ENCODE measurements at regions not wholly inside any gene's neighbourhood (a gene's known extent, or its start where the extent isn't known, plus 50 kb on each side); places are given as distances from the start of the nearest gene placed in this dataset.

DNA sequence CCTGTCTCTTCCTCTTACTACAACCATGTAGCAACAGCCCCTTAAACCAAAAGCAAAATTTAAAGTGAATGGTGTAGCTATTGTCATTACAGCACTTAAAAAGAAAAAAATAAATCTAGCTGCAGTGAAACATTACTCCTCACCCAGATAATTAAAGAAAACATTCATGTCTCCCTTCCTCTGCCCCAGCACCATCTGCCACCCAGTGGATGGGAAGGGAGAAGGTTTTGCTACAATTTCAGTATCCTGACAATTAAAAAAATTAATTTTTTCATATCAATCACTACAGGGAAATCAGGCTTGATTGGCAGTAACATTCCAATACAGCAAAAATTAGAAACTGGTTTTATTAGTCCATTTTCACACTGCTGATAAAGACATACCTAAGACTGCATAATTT lies 147.4 kb upstream of the PUM3 start:
- DNase-seq (ENCODE audit: low read depth in 2 of 2), result no peak

DNA sequence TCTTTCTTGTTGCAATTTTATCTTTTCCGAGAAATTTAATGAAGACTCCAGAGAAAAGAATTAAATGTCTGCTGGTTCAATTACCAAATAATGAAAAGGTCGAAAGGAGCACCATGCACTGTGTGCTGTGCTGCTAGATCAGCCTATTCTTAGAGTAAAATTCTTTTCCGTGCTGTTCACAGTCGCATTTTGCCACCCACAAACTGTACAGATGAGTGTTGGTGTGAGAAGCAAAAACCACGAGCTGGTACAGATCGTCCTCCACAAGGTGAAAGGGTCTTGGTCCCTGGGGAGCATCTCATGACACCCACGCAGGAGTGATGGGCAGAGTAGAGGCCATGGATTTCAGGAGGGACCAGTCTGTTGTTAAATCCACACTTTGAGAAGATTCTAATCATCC lies 143.8 kb upstream of the PUM3 start:
- DNase-seq (ENCODE audit: low read depth in 2 of 2), result no peak

DNA sequence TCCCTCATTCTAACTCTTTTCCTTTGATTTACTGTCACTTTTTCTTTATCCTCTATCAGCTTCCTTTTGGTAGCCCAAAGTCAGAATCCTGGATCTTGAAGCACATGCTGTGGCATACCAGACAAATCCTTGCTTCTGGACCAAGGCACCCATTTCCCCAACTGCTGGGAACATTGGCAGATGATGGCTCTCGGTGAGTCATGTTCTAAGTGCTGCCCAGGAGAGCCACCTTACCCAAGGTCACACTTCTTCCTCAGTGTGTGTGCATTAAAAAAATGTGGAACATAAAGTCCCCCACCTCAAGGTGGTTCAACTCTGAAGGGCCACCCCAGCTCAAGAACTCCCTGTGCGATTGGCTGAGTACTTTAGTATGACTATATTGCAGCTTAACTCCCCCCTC lies 141.4 kb upstream of the PUM3 start:
- no peak for DNase-seq (ENCODE audit: low read depth in 2 of 2)

DNA sequence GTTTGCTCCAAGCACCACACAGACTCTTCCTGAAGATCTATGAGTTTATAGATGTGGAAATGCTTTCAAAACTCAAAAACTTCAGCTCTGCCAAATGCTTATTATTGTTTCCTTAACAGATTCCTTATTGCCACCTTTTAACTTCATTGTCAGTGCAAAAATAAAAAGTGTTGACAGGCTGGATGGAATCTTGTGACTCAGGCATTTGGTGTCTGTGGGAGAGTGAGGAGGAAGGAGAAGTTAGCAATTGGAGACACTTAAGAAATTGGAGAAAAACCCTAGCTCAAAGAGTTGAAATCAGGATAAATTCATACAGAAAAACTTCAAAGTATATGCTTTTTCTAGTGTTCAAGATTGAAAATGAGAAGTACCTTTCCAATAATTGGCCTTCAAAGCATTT lies 140.6 kb upstream of the PUM3 start:
- DNase-seq (ENCODE audit: low read depth in 2 of 2), result no peak

DNA sequence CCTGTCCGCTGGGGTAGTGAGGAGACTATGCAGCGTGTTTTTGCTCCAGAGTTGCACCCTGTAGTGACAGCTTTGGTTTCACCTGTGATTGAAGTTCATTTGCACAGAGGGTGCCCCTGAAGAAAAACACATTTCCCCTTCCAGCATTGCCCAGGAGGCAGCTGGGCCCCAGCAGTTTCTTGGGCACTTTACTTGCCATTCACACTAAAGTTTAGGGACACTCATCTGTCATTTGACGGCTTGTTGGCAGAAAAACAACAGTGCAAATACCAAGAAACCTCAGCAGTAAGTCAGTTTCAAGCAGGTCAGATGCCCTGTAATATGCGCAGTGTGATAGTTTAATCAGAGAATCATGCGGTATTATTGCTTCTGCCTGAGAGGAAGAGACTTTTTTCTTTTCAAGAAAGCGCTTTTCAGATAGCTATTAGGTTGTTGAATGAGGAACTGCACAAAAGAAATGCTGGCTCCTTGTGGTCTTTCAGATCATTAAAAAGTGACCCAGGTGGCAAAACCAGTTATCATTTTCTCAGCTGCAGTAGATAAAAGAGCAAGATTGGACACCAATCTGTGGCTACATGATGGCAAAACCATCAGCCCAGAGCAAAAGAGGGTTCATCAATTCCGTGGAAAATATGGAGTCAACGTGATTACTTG lies 136.2 kb upstream of the PUM3 start:
- no peak for DNase-seq (ENCODE audit: low read depth in 2 of 2)

DNA sequence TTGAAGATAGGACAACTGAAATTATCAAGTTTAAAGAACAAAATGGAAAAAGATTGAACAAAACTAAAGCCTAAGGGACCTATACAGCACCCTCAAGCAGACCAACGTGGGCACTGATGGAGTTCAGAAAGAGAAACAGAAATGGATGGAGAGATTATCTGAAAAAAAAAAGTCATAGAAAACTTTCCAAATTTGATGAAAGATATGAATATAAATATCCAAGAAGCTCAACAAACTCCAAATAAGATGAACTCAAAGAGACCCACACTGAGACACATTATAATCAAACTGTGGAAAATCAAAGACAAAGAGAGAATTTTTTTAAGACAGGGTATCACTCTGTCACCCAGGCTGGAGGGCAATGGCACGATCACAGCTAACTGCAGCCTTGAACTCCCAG lies 128.6 kb upstream of the PUM3 start:
- no peak for DNase-seq (ENCODE audit: low read depth in 2 of 2)

DNA sequence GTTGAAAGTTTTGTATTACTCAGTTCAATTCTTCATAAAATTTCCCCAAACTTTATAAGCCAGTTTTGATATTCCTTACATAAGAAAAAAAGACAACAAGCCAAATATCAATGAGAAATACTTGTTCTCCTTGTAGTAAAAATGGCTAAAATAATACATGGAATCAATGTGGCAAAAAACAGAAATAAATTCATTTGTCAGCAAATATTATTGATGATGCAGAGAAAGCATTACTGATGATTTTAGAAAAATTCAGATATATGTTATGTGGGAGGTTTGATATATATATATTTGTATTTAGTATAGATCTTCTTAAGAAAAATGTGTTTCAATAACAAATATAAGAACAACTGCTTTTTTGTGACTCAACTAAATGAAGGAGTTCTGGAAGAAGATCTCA lies 127.0 kb upstream of the PUM3 start:
- DNase-seq (ENCODE audit: low read depth in 2 of 2), result no peak

DNA sequence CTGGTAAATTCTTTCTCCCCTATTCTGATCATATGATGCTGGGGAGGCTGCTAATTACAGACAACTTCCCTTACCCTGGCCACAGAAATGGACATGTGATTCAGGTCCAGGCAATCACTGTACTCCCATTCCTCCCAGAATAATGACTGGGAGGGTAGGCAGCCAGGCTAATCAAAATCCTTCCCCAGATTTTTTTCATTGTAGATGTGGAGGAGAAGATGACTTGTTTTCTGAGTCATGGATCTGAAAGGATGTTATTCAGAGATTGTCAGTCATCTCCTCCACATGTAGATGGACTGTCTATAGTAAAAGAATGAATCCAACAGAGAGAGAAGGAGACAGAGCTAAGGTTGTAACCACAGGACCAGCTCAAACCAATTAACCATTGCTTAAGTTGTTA lies 123.9 kb upstream of the PUM3 start:
- no peak for DNase-seq (ENCODE audit: low read depth in 2 of 2)

DNA sequence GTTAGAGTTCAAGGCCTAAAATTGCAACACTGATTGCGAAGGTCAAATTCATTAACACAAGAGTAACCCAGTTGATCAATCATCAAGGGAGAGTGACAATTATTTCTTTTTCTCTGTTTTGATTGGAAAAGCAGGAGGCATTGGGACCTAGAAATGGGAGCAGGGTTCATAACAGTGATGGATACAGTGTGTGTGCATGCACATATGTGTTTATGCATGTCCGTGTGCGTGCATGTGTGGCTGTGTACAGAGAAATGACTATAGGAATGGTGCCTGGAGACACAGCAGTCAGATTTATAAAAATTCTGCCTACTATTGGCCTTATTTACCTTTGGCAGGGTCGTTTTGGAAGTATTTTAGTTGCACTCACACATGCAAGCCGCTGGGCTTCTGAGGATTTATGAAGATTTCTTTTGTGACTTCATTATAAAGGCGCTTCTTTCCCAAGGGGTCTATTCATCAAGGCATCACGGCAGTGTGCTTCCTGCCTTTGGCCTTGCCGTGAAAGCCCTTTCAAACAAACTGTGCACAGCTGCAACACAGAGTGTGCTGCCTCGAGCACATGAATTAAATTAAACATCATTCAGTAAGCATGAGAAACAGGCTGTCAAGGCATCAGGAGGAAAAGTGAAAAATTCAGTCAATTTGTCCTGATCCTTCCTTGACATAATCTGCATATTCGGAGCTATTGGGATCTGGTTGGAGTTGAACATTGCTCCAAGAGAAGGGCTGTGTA lies 122.8 kb upstream of the PUM3 start:
- no peak for DNase-seq (ENCODE audit: low read depth in 2 of 2)

DNA sequence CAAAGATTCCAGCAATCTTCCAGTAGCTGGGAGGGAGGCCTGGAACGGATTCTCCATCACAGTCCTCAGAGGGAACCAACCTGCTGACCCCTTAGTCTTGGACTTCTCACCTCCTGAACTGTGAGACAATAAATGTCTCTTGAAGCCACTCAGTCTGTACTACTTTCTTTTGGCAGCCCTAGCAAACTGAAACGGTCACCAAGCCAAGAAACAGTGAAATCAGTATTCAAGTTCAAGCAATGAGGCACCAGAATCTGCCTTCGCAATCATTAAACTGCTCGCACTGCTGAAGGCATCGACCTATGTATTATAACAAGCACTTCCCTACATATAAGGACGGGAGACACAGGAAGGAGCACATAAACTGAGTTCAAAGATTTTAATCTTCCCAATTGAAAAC lies 120.6 kb upstream of the PUM3 start:
- no peak for DNase-seq (ENCODE audit: low read depth in 2 of 2)

DNA sequence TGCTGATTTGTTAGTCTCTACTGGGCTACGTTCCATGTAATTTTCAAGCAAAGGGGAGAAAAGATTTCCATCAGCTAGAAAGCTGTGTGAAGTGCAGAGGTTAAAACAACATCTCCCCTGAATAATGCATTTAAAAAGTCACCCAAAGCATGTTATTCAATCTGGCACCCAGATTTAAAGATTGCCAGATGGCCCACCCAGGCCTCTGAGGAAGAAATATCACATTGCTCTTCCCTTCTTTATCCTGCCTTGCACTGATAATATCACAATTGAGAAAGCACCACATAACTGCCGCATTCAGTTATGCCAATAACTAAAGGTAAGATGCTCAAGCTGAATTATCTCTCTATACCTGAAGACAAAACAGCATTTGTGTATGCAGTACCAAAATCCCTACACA lies 119.4 kb upstream of the PUM3 start:
- DNase-seq (ENCODE audit: low read depth in 2 of 2), result no peak

DNA sequence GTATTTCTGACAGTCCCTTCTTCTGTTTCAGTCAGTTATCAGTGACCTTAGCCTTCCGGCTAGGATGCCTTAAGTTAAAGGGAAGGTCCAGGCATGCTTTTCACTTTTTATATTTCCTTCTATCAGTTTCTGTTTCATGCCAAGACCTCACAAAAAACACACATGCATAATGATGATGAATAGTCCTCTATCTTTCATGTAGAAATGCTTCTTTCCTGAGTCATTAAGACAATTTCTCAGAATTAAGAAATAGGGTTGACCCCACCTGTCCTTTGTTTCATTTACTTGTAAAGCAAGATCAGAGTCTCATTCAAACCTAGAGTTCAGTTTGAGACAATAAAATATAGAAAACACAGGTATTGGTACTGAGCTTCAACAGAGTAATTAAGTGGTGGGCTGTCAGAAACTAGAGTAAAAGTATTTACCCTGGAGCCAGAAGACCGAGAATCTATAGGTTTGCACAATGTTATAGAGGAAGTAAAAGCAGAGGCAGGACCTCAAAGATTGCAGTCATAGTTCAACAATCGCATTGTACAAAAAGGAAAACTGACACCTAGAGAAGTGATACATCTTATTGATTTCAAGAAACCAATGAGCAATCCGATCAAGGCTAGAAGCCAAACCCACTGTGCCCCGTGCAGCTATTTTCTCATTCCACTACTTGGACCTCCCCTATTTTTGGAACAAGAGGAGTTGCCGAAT lies 118.7 kb upstream of the PUM3 start:
- no peak for DNase-seq (ENCODE audit: low read depth in 2 of 2)

DNA sequence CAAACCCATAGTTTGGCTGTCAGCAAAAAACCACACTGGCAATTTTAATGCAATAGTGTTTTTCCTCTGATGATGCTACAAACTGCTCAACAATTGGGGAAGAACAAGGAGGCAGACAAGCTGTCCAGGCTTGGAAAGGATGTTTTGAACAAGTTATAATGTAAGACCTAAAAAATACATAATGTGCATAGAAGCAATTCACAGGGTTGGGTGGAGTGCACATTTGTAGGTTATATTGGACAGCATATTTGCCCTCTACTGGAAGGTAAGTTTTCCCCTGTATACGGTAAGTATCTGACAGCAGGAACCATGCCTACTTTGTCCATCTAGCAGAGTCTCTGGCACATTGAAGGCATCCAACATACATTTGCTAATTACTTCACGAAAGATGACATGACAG lies 114.3 kb upstream of the PUM3 start:
- DNase-seq (ENCODE audit: low read depth in 2 of 2), result no peak

DNA sequence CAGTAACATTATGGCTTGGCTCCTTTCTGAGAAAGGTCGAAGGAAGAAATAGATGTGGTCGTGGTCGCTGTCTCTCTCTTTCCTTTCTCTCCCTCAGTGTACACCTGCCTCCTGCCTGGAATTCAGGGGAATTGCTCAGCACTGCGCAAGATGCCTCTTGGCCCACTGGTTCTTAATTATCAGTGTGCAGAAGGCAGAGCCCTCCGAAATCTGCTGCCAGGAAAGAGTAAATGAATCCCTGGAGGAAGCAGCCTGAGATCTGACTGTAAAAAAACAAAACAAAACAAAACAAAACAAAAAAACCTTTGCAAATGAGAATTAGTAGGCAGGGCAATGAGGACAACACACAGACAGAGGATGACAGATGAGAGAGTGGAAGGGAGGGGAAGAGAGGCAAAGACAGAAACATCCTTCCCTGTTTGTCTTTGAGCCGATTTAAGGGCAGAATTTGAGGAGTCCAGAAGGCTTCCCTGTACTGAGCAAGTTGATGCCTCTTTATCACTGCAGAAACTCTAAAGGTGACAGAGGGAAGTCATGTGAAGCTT lies 113.8 kb upstream of the PUM3 start:
- DNase-seq (ENCODE audit: low read depth in 2 of 2), result no peak

DNA sequence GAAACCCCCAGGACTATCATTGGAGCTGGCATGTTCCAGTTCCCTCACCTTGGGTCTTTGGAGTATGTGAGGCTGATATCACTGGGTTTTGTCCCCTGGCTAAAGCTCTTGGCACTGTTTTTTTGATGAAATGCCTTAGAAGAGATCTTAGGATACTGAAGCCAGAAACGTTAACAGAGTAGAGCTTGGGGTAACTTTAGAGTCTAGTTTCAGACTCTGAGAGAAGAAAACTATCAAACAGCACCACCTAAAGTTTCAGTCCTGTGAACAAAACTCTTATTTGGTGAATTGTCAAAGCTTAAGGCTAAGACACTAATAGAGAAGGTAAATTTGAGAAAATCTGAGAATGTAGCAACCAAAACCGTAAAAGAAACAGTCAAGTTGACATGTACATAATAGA lies 111.7 kb upstream of the PUM3 start:
- DNase-seq (ENCODE audit: low read depth in 2 of 2), result no peak

DNA sequence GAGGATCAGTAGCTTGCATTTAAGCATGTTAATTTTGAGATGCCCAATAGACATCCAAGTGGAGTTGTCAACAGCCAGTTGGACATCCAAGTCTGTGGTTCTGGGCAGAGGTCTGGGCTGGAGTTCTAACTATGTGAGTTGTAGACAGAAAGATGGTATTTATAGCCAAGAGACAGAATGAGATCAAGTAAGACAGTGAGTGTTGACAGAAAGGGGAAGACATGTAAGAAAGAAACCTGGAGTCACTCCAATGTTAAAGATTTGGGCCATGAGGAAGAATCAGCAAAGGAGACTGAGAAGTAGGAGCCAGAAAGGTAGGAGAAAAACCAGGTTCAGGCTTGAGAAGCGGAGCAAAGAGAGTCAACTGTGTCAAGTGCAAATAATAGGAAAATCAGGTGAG lies 95.5 kb upstream of the PUM3 start:
- DNase-seq (ENCODE audit: low read depth in 2 of 2), result no peak

DNA sequence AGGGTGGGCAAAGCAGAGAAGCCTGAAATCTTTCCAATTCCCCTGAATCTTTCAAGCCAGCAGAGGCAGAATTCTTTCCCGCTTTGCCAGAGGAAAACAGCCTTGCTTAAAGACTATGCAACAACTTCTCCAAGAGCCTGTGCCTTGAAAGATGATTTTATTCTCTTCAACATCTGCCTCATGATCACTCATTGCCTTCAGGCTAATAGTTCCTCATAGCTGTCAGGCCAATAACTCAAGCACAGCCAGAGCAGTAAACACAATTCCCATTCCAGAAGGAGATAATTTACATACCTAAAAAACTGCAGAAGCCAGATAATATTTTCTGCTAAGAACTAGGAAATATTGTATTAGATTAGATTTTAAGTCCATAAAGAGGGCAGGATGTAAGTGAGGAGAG lies 92.3 kb upstream of the PUM3 start:
- no peak for DNase-seq (ENCODE audit: low read depth in 2 of 2)

DNA sequence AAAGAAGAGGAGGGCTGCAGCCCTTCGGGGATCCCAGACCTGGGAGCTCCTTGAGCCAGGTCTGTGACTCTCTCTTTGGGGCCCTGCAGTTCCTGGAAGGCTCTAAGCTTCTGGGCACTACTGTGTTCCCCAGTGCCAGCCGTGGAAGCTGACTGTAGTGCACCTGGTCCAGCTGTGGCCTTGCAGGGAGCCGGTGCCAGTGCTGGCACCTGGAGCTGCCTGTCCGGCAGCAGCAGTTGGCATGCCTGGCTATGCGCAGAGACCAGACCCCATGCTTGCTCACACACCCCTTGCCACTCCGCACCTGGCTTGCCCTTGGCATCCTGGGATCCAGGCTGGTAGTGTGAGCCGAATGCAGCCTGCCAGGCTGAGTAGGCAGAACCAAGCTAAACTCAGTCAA lies 91.0 kb upstream of the PUM3 start:
- no peak for DNase-seq (ENCODE audit: low read depth in 2 of 2)

DNA sequence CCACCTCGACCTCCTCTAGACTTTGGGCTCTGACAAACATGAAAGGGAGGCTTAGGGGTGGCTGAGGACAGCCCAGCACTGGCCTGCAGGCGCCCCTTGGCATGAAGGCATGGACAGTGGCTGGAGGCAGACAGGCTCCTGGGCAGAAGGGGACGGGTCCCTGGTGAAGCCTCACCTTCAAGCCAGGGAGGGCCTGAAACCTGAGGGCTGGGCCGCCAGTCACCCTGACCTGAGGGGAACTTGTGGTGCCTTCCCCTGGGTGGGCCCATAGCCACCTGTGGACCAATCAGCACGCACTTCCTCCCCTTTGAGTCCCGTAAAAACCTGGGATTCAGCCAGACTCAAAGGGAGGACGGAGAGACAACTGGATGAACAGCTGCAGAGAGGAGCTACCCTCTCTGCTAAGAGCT lies 90.4 kb upstream of the PUM3 start:
- DNase-seq (ENCODE audit: low read depth in 2 of 2), result no peak

DNA sequence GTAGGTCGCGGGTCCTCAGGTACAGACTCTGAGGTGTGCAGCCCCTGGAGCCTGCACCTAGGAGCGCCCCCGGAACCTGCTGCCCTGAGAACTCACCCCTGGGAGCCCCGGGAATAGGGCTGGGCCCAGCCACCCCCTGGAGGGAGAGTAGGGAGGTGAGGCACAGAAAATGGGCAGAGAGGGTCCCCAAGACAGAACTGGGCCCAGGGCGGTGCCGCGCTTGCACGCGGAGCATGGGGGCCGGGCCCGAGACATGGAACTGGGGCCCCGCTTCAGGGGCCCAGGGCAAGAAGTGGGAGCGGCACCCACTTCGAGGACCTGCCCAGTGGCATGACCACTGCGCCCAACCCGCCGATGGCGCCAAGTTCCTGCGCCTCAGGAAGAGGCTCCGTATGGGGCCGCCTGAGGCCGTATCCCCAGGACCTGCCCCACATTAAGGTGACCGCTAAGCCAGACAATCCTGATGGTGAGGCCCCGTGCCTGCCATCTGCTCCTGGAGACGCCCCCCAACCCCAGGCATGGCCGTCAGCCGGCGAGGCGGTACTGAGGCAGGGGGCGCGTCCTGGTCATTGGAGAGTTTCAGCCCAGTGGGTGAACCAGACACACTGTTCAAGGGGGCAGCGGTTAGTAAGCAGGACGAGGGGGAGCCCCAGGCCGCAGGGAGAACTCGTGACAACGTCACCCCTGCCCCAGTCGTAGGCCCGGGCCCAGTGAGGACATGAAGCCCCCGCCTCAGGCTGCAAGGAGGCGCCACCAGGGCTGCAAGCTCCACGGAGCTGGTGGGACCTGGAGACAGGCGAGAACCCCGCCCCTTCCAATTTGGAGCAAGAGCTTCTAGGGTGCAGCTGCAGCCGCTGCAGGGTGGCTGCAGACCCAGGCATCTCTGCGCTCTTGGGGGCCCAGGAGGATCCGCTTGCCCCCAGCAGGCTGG lies 89.5 kb upstream of the PUM3 start:
- DNase-seq (ENCODE audit: low read depth in 2 of 2), result no peak

DNA sequence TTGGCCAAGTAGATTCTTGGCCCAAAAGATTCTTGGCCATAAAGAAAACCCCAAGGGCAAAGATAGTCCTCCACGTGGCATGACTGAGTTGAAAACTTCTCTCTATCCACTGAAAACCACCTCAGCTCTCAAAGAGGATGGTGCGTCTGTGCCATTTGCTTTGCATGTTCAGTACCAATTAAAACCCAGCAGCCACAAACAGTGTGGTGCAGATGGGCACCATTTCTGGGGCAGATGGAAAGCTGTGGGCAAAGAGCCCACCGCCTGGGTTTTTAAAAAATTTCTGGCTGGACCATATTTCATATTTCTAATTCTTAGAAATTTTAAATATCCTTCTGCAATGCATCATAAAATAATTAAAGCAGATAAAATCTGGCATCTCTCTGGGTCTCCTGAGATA lies 84.5 kb upstream of the PUM3 start:
- DNase-seq (ENCODE audit: low read depth in 2 of 2), result no peak

DNA sequence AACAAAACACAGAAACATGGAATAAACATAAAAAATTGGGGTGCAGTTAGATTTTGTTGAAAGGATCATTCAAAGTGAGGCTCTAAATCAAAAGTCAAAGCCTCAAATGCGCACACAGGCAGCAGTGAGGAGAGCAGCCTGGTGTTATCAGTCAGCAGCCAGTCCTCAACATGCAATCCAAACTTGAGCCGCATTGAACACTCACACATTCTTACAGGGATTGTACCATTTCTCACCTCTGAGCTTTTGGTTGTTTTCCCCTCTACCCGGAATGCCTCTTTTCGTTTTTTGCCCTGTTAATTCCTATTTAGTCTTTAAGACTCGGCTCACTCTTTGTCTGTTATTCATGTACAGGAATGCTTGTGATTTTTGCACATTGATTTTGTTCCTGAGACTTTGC lies 81.1 kb upstream of the PUM3 start:
- DNase-seq (ENCODE audit: low read depth in 2 of 2), result no peak

Measured in lung microvascular endothelial cell (primary cell).